GM21737 (cell line): ENCODE measurements at regions not wholly inside any gene's neighbourhood (a gene's known extent, or its start where the extent isn't known, plus 50 kb on each side); places are given as distances from the start of the nearest gene placed in this dataset.

ENCODE experiments used
- ATAC-seq: cut with Tn5 transposase; IDR thresholded peaks from one replicate; pipeline ENCODE4 v1.9.1; 2021; ENCODE audit warnings: mild to moderate bottlenecking, moderate library complexity; ENCODE audit not compliant: unreplicated experiment

DNA sequence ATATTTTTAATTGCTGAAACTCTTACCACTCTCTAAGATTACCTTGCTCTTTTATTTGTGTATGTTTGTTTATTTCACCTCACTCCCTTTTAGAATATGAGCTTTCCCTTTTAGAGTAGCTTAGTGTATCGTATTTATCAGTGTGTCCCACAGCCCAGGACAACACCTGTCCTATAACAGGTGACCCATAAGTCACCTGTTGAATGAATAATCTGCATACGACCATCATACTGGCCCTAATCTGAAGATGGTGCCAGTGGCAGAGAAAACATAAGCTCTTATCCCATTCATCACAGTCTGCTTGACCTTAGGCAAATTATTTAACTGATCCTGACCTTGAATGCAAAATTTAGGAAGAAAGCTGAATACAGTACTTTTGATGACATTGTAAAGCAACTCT is 254.6 kb upstream of the NR2F2 start:
- no peak for ATAC-seq

DNA sequence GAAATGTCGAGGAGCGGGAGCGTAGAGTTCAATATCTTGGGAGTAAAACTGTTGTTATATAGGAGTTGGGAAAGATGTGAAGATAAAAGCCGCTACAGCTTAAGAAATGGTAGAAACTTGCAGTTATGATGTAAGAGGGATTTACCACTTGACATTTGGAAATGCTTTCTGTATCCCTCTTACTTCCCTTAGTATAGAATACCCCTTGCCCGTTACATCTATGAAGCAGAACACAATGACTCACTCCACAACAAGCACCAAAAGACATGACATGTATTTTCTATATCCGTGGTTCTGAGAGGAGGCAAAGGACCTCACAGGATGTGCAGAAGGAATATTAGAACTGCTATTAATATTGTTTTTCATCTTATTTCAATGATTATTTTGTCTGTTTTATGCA is 254.2 kb upstream of the NR2F2 start:
- ATAC-seq, result no peak

DNA sequence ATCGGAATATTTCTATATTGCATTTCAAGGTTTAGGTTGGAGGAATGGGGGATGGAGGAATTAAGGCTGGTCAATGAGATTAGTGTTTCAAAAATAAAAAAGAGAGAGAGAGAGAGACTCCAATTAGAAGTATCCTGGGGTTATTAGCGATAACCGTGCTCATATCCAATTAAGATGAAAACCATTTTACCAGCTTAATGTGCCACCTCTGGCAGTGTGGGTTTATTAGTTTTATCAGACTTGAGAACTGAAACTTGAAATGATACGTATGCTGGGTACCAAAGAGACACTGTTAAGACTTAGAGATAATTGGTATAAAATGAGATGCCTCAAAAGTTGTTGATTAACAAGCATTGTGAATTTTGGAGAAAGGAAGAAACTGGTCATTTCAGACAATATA is 251.5 kb upstream of the NR2F2 start:
- no peak for ATAC-seq

DNA sequence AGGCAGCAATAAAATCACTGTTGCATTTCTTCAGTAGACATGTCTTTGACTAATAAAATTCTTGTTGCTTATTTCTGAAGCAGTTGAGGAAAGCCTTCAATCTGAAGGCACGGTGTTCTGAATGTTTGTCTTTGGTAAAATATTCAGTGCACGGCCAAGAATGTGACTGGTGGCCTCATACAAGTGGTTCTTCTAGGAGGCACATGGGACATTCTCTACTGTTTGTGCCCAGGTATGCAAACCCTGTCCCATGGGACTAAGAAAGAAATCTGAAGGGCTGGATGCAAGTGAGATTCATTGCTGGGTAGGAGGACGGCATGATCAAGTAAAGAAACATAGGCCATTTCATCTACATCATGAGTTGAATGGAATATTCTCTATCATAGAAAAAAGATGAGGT is 250.6 kb upstream of the NR2F2 start:
- no peak for ATAC-seq

DNA sequence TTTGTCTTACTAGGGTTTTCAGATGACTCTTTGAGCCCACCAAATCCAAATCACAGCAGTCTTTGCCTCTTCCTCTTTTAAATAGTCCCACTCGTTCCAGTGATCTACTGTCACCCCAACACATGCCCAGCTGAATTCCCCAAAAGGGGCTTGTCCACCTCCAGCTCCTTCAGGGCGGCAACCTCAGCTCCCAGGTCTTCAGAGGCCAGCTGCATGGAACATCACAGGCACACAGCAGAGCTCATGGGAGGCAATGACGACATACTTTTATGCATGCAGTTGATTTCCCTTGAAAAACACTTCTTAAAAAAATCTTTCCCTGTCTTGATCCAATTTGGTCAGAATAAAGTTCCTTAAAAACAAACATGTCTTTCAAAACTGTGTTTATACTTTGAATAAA is 244.3 kb upstream of the NR2F2 start:
- no peak for ATAC-seq

DNA sequence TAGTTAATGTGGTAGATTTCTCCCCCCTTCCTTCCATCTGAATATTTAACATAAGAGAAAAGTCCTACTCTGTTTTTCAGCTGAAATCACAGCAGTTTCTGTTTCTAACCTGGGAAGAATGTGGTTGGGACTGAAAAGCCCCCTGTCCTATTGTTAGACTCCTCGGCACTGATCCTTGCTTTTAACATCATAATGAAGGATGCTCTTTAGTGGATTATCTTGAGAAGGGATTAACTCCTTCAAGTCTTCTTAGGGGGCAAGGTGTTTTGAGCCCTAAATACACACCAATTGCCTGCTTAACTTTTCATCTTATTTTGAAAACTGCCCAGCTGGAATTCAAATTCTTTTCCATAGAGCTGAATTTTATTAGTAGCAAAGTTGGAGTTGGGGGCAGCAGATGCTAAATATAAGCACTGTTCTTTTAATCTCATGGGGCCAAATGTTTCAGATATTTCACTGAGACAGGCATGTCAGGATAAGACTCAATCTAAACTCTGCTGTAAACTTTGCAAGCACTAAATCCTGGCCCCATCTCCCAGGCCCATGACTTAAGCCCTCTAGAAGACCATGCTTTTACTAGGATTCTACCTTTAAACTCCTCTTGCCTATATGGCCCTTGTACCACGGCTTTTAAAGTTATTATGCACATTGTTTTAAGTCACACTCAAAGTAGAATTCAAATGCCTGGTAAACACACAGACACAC is 243.2 kb upstream of the NR2F2 start:
- no peak for ATAC-seq

DNA sequence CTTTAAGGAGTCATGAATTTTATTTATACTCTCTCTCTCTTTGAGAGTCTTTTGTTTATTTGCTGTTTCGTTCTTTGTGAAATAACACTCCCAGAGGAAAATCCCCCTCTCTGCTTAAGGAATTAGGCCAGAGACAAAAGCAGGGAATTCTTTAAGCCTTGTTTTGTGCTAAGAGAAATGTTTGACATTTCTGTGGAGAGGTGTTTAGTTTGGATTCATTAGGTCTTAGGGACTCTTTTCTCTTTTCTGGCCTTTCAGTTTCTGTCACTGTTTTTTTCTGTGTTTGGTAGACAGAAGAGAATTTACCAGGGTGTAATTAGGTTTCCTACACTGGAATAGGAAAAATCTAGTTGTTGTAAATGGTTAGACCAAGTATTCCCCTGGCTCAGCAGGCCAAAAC is 241.8 kb upstream of the NR2F2 start:
- ATAC-seq, result no peak

DNA sequence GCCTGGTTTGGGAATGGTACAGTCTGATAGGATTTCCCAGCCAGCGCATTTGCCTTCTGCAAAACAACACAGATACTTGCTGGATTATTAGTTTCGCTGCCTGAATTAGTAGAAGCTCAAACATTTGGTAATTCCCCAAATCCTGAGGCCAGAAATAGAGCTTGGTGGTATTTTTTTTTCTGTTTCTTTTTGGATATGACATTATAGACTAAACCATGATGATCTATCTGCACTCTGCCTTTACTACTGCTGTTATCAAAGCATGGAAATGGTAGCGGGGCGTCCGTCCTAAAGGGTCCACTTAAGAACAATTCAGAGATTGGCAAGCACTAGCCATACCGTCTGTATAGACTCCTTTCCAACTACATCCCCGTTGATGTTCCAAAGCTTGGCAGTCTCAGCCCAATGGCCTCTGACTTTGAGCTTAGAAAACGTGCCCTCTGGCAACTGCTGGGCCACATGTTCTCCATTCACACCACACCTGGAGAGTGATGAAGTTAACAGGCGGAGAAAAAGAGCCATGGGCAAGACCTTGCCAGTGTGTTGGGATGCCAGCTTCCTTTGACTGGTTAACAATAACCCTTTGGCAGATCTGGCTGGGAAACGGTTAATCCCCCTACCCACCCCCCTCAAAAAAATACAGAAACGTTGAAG is 241.0 kb upstream of the NR2F2 start:
- ATAC-seq, result no peak

DNA sequence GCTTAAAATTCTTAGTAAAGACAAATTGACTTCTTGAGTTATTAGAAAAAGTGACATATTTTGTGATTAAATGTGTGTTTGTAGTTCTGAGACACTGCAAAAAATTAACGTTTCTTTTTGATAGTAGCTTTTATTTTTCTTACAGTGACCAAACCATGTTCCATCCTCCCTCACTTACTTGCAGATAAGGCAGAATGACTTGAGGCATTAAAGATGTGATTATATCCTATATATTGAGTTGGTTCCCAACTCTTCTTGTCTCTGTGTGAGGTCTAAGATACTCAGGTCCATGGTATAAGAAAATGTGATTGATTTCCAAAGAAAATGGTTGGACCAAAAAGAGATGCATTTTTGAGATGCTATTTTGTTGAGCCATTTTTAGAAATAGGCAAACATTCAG is 238.3 kb upstream of the NR2F2 start:
- no peak for ATAC-seq

DNA sequence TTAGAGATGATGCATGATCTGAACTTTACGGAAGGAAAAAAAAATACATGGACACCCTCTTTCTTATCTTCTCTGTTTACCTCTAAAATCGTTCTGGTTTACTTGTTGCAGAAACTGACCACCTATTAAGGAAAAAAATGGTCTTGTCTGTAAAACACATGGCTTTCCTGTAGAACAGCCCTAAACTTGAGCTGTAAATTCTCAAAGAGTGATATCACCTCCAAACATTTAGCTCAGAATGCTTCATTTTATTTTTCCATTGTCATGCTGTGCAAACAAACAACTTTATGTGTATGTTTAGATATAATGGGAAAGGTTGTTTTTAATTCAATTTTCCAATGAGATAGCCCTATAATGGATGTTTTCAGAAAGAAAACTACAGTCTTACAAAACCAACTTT is 237.4 kb upstream of the NR2F2 start:
- ATAC-seq, result no peak

DNA sequence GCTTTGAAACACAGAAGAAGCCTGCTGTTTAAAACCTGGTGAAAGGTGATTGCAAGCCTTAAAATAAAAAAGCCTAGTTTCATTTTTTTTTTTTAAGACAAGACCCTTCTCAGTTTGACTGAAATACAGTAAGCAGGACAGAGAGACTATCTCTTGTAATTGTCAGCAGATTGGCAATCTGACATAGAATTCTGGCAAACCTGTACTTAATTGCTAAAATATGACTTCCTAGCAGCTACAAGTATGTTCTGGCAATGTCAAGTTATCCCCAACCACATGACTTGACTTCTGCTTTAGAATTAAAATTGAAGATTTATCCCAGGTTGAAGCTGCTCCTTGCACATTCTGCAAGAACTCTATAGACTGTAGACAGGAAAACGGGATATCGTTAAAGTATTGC is 232.8 kb upstream of the NR2F2 start:
- ATAC-seq, result no peak

DNA sequence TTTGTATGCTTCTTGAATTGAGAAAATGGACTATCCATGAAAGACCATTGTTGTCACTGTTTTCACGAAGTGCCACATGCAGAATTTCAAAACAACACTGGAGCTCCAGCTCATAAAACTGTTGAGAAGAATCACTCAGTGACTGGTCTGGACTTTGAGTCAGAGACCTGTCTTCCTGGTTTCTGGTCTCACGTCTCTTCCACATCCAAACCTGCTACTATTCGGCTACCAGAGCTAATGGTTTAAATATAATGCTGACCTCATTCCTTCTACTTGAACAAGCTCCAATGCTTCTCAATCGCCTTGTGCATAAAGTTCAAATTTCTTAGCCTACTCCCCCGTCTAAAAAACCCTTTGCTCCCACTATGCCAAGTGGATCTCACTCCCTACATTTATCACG is 227.9 kb upstream of the NR2F2 start:
- no peak for ATAC-seq

DNA sequence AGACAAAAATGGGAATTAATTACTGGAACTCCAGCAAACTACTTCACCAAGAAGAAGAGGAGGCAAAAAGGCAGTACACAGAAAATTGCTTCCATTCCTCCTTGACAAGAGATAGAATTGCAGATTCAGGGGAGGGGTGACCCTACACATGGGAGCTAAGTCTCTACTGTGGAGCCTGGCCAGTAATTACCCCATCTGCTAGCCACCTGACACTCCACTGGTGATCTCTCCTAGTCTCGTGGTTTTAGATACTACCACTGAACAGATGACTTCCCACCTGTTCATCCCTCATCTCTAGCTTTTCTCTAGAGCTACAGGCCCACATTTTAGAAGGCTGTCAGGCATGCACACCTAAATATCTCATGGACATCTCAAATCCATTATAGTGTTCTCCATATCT is 224.3 kb upstream of the NR2F2 start:
- ATAC-seq, result no peak

DNA sequence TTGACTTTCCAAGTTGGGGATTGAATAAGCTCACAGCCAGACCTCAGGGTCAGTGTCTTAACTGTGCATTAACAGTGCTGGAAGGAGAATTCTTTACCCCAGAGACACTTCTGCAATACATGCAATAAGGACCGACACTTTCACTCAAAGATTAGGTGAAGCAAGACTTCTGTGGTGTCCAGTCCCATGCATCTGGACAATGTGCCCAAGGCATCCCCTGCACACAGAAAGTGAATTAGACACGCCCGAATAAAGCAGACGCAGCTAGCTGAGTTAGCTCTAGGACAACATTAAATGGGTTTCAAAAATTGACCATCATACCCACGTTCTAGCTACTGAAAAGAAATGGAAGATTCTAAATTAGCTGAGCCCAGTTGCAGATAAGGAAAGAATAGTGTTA is 223.9 kb upstream of the NR2F2 start:
- no peak for ATAC-seq

DNA sequence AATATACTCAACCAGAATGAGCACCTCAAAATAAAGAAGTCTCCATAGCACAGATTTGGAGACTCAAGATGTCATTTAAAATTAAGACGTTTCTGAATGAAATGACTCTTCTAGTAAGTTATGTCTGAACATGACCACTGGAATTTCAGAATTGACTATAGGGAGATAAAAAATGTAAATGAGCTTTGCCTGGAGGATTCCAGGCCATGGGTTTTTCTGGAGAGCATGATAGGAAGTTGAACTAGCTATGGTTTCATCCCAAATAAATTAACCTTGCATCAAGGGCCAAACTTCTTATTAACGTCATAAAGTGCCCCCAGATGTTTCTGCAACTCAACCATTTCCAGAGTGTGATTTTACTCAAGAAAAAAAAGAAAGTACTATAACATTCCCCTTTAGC is 222.6 kb upstream of the NR2F2 start:
- ATAC-seq, result no peak

DNA sequence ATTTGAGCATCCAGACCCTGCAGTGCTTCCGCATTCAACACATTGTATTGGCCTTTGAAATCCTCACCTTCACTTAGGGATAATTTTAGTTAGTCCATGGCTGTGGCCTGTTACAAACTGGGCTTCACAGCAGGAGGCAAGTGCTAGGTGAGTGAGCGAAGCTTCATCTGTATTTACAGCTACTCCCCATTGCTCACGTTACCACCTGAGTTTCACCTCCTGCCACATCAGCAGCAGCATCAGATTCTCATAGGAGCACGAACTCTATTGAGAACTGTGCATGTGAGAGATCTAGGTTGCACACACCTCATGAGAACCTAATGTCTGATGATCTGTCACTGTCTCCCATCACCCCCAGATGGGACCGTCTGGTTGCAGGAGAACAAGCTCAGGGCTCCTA is 222.1 kb upstream of the NR2F2 start:
- ATAC-seq, result no peak

DNA sequence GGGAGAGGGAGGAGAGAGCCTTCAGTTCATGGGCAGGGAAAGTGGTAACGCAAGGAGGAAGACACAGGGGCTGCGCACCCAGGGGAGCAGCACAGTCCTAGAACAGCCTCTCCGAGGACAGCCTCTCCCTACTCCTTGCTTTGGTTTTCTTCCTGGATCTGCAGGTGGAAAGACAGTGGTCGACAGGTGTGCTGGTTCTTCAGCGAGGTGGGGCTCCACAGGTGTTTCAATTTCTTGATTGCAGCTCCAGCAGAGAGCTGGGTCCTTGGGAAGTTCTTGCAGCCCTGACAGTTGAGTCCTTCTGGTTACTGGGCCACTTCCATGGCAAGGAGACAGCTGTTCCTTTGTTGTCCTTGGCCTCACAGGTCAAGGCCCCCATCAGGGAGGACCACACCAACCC is 220.7 kb upstream of the NR2F2 start:
- no peak for ATAC-seq

DNA sequence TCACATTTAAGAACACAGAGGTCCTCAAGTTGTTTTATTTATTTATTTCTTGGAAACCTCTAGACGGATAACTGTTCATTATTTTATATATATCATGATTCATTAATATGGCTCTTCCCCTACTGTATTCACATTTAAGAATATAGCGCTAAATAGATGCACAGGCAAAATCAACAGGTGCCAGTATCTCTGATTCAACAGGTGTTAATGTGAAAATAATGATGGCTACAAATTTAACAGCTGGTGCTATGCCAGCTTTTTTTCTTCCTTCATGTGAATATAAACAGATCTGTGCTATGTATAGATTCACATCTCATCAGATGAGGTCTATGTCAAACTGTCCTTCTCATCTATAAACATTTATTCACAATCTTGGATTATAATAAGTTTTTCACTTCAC is 218.5 kb upstream of the NR2F2 start:
- ATAC-seq, result no peak

DNA sequence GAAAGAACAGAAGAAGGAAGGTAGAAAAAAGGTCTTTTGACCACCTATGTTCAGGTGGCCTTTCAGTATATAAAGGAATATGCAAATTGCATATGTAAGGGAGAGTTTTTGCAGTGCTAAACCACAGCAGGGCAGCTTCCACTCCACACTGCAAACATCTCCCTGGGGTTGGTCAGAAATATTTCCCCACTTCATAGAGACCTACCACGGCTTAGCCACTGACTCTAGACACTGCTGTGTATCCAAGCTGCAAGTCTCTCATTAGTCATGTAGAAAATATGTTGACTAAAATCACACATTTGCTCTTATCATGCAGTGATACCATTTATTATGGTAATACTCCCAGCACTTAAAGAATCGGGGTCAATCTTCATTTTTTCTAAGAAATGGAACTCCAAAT is 214.9 kb upstream of the NR2F2 start:
- ATAC-seq, result no peak

DNA sequence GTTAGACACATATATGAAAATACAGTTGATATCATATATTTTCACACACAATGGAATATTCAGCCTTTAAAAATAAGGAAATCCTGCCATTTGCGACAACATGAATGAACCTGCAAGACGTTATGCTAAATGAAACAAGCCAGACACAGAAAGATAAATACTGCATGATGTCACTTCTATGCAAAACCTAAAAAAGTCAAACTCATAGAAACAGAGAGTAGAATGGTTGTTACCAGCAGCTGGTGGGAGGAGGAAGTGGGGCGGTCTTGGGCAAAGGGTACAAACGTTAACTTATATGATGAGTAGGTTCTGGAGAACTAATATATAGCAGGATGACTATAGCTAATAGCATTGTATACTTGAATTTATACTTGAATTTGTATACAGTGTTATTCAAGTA is 213.2 kb upstream of the NR2F2 start:
- no peak for ATAC-seq

DNA sequence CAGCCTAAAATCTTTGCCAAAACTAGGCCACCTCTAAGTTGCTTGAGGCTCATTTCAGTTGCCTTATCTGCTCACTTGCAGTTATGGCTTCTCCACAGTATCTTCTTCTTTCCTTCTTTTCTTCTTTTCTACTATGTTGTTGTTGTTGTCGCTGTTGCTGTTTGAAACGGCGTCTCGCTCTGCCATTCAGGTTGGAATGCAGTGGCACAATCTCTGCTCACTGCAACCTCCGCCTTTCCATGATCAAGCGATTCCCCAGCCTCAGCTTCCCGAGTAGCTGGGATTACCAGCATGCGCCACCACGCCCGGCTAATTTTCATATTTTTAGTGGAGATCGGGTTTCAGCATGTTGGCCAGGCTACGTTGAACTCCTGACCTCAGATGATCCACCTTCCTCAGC is 210.8 kb upstream of the NR2F2 start:
- no peak for ATAC-seq

DNA sequence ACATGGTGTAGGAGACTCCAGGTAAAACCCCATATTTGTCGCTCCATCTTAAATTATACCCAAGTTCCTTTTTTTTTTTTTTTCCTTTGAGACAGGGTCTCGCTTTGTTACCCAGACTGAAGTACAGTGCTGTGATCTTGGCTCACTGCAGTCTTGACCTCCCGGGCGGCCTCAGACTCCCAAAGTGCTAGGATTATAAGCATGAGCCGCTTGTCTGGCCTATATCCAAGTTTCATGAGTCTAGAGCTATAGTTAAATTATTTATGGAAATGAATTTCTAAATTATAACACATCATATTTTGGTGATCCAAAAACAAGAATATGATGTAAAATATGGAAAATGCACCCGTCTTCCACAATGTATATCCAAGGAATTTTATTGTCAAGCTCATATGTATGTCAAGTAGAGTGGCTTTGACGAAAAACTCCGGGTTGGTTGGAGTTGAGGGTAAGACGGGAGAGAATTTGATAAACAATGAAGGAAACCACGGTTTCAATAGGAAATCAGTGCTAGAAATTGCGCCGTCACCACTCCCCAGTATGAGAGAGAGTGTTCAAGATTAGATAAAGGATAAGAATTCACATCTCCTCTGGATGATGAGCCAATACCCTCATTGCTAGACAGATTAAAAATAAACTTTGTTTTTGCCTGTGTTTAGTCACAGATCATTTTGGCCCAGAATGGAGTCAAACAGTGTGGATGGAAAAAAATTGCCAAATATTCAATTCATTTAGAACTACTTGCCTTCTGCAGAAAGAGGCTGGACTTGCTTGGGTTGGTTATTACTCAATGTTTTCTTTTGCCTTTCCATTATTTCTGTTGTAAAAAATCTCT is 209.2 kb upstream of the NR2F2 start:
- no peak for ATAC-seq
